HG03354 (cell line): ENCODE measurements at regions not wholly inside any gene's neighbourhood (a gene's known extent, or its start where the extent isn't known, plus 50 kb on each side); places are given as distances from the start of the nearest gene placed in this dataset.

ENCODE experiments used
- ATAC-seq: cut with Tn5 transposase; IDR thresholded peaks from one replicate; pipeline ENCODE4 v1.9.1; 2021; ENCODE audit warnings: mild to moderate bottlenecking; ENCODE audit not compliant: unreplicated experiment, poor library complexity, severe bottlenecking

DNA sequence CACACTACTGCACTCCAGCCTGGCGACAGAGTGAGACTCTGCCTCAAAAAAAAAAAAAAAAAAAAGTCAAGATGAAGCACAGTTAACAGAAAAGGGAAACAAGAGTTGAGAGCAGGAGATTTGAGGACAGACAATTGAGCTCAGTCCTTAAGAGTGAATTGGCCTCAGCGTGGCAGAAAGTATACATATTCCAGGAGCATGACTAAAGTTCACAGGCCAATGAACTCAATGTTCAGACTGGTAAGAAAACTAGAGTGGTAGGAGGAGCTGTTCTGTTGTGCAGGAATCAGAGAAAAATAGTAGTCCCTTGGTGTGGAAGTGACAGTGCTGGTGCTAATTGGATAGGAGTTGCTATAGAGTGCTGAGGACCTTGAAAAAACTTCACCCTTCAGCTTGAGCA, 60.0 kb downstream of the NRN1 start:
- no peak for ATAC-seq

DNA sequence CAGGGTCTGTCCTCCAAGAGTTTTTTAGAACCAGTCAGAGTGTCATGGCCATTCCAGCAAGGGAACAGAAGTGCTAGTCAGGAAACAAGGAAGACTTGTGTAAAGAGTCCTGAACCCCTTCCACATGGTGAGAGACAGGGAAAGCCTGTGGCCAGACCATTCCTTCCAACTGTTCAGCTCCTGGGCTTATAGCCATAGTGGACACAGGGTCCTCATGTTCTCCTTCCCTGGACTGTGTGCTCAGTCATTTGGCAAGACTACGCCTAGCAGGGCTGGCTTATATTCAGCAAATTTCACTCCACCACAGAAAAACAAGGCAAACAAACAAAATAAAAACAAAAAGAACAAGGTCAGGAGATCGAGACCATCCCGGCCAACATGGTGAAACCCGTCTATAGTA, 60.5 kb downstream of the NRN1 start:
- ATAC-seq, result no peak

DNA sequence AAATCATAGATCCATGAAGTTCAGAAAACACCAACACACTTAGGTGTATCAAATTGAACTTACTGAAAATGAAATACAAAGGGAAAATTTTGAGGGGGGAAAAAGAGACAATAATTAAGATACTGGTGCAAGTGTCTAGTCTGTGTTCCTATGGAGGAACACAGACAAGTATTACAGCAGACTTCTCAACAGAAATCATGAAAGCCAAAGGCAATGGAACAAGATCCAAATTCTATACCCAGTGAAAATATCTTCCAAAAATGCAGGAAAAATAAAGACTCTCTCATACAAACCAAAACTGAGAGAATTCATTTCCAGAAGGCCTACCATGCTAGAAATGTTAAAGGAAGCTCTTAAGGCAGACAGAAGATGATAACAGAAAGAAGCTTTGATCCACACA, 63.1 kb downstream of the NRN1 start:
- no peak for ATAC-seq

DNA sequence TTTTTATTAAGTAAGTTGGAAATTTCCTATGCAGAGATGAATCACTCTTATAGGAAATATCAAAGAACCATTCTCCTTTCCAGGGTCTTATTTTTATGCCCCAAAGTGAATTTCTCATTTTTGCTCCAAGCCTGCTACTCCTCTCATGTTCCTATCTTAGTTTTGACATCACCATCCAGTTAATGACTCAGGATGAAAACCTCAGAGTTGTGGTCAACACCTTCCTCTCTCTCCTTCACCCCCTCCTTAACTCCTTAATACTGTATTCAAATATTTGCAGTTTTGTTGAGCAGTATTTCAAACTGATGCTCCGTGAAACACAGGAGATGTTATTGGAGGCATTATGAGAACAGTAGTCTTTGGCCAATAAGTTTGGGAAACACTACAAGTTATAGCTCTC, 64.1 kb downstream of the NRN1 start:
- ATAC-seq, result no peak

DNA sequence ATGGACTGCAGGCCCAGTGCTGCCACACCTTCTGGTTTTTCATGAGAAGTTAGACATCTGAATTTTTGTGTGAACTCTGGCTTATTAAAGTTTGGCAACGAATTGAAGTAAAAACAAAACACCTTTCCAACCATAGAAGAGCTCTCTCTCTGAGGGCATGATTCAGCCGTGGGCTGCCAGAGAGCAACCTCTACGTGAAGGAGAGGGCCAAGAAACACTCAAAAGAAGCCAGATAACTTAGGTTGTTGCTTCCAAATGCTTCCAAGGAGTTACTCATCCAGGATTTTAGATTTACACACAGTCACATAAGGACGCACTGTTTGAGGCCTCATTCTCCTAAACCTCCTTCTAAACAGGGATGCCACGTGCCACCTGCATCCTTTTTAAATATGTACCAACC, 65.5 kb downstream of the NRN1 start:
- ATAC-seq, result no peak

DNA sequence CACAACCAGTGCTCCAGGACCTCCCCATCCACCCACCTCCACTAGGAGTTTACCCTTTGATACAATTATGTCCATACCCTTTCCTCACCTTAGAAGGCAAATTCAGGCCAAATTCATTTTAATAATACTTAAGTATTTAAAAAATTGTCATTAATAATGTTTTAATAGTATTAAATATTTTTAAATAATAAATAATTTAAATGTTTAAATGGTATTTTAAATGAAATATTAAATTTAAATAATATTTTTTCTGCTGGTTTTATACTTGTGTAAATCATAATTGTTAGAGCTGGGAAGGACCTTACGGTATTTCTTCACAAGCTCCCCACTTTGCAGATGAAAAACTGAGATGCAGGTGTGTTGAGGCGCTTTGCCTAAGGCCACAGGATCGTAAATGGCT, 67.8 kb downstream of the NRN1 start:
- no peak for ATAC-seq

DNA sequence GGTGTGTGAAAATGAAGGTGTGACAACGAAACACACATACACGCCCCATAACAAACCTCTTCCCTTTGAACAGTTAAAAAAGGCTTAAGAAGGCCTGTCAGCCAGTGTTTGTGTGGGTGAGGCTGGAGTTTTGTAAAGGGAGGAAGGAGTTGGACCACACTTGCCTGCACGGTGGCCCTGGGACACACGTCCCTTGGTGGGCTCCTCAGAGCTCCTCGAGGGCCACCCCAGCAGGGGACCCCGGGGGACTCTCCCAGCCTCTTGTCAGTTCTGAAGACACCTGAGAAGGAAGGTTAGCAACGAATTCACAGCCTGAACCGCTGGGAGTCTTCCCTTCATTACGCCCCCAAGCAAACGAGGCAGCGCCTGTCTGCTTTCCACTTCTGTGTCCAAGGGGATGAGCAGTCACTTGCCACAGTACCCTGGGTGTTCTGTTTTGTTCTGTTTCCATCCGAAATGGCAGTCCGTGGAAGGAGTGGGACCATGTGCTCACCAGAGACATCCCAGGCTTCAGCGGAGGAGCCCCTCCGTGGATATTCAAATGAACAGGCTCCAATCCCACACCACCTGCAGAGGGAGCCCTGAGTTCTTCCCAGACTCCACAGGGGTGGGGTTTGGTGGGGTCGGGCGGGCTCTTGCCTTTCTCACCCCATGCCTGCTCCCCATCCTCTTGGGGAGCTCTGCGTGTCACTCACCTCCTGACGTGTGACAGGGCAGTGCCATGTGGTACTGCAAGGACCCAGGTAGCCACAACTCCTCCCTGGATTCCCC, 68.6 kb downstream of the NRN1 start:
- no peak for ATAC-seq

DNA sequence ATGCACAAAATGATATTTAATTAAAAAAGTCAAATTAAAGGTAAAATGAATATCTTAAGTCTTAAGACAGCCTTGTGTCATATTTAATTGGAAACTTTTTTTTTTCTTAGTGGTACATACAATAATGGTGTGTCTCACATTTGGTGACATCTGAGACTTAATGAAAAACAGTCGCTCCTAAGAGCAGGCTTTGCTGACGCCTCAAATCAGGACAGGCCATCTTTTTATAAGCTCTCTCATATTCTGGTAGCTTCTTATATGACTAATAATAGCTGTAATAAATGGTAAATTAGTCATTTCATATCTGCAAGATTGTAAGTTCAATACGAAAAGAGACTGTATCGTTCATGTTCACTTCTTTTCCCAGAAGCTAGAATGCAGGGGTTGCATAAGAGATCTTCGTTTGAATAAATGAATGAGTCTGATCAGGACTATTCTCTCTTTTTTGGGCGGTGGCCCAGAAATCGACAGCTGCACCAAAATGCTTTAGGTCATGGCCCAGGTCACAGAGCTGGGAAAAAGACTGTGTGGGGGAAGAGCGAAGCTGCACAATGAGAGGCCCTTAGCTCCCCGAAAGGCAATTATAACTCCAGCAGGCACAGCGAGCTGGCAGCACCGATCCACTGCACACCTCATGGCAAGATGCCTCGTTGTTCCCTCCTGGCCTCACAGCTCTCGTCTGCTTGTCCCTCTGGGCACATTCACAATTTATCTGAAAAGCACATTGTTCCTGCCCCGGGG, 69.4 kb downstream of the NRN1 start:
- no peak for ATAC-seq

DNA sequence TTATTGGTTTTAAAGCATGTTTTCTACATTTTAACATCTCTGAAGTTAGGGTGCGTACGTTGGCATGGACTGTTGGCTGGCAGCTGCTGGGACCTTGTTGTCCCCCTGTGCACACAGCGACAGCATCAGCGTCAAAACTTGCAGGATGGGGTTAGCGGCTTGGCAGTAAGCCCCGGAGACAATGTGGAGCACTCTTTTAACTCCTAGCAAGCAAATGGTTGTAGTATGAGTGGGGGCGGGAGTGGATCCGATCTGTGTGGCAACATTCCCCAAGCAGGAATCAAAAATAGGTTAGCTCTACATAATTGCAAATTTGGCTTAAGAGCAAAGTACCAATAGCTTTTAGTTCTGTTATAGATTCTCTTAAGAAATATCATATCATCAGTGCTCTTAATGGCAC, 70.1 kb downstream of the NRN1 start:
- ATAC-seq, result no peak

DNA sequence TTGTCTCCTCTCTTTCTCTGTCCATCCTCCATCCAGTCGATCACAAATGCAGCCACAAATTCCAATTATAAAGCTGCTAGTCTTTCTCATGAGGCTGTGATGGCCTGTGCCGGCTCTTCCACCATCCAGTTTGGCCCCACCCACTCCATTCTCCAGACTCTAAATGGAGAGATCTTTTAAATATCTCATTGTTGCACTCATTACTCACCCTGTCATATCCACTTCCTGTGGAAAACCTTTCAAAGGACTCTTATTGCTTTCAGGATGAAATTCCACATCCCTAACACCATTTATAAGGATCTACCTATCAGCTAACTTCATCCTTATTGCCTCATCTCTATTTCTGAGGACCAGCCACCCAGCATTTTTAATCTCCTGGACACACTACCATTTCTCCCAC, 70.6 kb downstream of the NRN1 start:
- no peak for ATAC-seq

DNA sequence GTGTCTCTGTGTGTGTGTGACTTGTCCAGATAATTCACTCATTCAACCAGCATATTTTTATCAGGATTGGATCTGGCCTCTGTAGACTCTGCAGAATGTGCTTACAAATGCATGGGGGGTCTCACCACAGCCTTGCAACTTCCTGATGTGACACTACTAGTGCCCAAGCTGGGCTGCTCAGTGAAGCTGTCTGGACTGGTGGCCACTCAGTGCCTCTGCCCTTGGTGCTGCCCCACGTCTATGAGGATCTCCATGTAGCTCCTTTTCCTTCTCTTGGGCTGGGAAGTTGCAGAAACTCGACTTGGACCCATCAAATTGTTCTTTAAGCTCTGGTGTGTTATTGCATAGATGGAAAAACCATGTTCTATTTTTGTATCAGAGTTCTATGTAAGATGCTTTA, 75.8 kb downstream of the NRN1 start:
- no peak for ATAC-seq

DNA sequence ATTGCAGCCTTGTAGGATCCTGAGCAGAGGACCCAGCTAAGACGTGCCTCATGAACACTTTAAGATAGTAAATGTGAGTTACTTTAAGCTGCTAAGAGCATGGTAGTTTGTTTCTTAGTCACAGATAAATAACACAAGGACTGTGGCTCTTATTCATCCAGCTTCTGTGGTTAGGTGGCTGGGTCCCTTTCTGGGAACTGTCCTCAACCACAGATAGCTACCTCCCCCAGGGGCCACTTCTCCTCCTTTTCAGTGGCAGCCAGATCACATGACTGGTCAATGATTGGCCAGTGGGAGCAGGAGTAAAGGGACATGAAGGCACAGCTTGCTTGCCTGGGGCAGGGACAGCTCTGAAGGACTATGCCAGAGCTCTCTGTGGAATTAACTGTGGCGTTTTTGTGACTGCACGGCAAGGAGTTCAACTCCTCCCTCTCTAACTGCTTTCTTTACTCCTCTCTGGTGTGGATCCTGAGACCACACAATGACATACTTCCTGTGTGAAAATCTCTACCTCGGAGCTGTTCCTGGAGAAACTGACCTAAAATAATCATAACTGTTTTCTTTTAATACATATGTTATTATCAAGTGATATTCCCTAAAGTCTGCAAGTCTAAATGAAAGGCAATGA, 76.5 kb downstream of the NRN1 start:
- no peak for ATAC-seq

DNA sequence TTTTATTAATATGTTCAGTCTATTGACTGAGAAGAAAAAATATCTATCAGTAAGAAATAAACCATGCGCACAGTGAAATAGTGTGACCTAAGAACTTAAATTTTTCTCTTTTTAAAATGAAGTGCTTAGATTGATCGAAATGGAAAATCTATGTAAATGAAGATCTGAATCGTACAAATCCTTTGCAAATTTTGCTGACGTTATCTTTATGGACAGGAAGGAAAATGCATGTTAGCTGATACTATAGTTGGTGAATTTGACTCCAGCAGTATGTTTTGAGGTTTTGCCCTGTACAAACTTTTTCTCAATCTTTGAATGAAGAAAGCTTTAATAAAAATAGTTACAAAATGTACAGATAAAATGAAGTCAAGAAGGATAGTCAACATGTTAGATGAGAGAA, 82.9 kb downstream of the NRN1 start:
- ATAC-seq, result no peak

DNA sequence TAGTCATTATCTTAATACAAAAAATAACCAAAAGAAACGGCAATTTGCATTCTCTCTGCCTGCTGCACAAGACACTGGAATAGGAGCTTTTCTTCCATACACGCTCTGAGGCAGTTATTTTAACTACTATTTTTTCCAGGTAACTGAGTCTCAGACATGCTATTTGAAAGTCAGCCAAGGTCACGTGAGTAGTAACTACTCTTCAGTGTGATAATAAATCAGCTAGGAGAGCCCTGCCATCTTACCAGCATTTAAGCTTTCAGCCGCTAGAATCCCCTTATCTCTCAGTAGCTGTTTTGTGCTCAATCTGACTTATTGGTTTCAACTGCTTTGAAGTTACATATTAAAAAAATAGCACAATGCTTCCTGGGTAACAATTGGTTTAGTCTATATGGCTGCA, 84.5 kb downstream of the NRN1 start:
- ATAC-seq, result no peak

DNA sequence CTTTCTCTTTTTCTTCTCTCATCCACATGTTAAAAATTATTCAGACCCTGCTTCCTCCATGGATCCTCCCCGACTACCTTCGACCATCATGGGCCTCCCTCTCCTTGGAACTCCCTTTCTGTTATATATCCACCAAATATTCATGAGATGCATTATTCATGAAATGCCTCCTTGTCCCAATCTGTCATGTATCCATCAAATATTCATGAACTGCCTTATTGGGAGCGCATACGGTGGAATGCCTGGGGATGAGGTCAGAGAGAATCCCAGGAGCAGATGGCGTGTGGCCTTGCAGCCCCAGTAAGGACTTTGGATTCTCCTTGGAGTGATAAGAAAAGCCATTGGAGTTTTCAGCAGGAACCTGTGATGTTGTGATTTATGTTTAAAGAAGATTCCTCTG, 97.0 kb downstream of the NRN1 start:
- ATAC-seq, result no peak

DNA sequence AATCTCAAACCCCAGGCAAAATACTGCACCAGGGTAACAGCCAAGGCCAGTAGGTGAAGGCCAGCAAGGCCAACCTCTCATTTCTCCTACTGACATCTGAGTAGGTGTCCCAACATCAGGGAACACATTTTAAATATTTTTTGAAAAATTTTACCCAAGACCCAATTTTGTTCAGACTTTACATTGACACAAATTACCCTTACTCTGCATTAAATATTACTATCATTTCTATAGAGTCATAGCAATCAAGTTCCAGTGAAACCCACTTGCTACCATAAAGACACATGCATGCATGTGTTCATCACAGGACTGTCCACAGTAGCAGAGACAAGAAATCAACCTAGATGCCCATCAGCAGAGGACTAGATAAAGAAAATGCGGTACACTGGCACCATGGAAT, 99.9 kb downstream of the NRN1 start:
- no peak for ATAC-seq

DNA sequence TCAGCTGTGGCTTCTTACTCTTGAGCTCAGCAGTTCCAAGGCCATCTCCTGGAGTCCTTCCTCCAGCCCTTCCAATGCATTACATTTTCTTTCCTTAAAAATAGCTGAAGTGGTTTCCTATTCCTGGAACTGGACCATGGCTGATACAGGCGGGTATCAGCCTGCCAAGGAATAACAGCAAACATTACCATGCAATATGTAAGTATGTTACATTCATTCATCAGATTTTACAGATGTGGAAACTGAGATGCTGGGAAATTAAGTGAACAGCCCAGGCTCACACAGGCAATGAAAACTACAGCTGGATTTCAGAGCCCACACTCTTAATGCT, 100.4 kb downstream of the NRN1 start:
- no peak for ATAC-seq

DNA sequence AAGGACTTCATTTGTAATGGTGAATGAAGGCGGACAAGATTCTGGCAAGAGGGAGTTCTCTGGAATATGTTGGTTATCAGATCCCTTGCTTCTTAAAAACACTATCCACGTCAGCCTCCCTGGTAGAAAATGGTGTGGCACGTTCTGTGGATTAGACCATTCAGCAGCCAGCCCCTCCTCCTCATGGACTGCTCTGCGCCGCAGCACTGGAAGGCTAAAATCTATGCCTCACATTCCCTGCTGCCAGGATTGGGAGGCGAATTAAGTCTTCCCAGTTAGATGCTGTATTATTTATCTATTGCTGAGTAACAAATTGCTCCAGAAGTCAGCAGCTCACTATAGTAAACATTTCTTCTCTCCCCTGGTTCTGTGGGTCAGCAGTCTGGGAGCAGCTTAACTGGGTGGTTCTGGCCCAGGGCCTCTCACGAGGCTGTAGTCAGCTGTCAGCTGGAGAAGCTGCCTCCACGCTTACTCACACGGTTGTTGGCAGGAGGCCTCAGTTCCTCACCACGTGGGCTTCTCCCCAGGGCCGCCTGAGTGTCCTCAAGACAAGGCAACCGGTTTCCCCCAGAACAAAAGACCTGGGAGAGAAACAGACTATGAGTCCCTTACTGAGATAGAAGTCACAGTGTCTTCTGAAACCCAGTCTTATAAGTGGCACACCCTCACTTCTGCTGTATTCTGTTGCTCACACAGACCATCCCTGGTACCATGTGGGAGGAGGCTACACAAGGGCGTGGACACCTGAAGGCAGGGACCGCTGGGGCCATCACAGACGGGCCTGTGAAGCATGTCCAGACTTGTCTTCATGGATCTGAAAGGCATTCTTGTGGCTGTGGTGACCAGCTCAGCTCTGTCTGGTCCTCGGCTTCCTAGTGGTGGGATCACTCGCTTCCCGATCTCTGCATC, 101.0 kb downstream of the NRN1 start:
- ATAC-seq, result no peak

DNA sequence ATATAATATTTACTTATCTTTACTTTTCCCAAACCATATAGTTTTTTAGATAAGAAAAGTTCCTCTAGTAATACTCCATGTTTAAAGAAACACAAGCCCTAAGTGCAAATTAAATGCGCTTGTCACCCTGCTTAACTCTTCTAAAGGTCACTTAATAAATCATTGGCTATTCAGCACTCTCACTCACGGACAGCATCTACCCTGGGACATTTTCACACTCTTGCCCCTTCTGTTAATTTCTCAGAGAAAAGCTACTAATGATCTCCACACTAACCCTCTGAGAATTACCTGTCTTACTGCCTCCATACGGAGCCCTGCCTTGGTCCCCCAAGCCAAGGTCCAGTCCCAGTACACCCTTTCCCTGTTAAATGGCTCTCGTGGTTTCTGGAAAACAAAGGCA, 102.2 kb downstream of the NRN1 start:
- no peak for ATAC-seq
